ENCODE measurements at regions not wholly inside any gene's neighbourhood (a gene's known extent, or its start where the extent isn't known, plus 50 kb on each side); places are given as distances from the start of the nearest gene placed in this dataset.

DNA sequence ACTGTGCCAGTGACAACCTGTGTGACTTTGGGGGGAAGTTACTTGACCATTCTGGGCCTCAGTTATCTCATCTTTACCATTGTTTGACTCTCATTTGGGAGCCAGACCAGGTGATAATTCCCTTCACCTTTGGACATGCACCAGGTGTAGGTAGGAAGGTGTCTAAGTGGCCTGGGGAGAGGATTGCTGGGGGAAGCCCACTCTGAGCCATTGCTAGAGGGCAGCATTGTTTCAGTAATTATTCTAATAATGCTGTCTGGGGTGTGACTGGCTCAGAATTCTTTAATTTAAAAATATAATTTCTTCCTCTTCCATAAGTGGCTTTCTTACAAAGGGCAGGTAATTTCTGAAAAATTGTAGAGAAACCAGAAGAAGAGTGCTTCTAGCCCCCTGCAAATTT, 104.3 kb downstream of the RTL9 start:
- Histone ChIP-seq H3K4me2 (ENCODE audit: insufficient read depth, low read length) (no peak overlapping the region), H3K9ac (ENCODE audit: insufficient read depth in 1 of 2, low read depth in 2 of 2, low read length in 2 of 2) (no peak overlapping the region), H3K9me3 (replicated peaks; ENCODE audit: control insufficient read depth, insufficient read depth, low read depth, low read length) (no peaks in the 10 kb centered on the region), H2AFZ (ENCODE audit: low read depth, low read length) (no peak overlapping the region), H3K79me2 (ENCODE audit: control insufficient read depth, insufficient read depth, low read length) (no peaks in the 10 kb centered on the region), H4K20me1 (replicated peaks; ENCODE audit: control insufficient read depth, insufficient read depth, low read length) (no peaks in the 10 kb centered on the region), H3K4me1 (replicated peaks in 1 of 2; ENCODE audit: control insufficient read depth in 2 of 2, insufficient read depth in 2 of 2, low read length in 2 of 2) (no peaks in the 10 kb centered on the region), H3K9me1 (ENCODE audit: control insufficient read depth, insufficient read depth, low read length) (no peaks in the 10 kb centered on the region), H3K36me3 (ENCODE audit: control insufficient read depth, insufficient read depth, low read length) (no peaks in the 10 kb centered on the region), H3K4me3 (no peak overlapping the region), H3K27ac (ENCODE audit: extremely low read depth, low read depth, low read length) (no peak overlapping the region), H3K27me3 (ENCODE audit: control insufficient read depth in 2 of 2, insufficient read depth in 2 of 2, low read length in 2 of 2) (no peaks in the 10 kb centered on the region)
- no peak for TF ChIP-seq ZNF766 (CRISPR knock-in tag; conservative IDR thresholded peaks at IDR 0.05)
- TF ChIP-seq, protein P1, sequence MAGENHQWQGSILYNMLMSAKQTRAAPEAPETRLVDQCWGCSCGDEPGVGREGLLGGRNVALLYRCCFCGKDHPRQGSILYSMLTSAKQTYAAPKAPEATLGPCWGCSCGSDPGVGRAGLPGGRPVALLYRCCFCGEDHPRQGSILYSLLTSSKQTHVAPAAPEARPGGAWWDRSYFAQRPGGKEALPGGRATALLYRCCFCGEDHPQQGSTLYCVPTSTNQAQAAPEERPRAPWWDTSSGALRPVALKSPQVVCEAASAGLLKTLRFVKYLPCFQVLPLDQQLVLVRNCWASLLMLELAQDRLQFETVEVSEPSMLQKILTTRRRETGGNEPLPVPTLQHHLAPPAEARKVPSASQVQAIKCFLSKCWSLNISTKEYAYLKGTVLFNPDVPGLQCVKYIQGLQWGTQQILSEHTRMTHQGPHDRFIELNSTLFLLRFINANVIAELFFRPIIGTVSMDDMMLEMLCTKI (IDR thresholded peaks at IDR 0.05; ENCODE audit: partially characterized antibody): no peak
- no peak for TF ChIP-seq SPI1 (IDR thresholded peaks at IDR 0.05; ENCODE audit: borderline replicate concordance, low read depth, low read length)
- TF ChIP-seq, protein P2, sequence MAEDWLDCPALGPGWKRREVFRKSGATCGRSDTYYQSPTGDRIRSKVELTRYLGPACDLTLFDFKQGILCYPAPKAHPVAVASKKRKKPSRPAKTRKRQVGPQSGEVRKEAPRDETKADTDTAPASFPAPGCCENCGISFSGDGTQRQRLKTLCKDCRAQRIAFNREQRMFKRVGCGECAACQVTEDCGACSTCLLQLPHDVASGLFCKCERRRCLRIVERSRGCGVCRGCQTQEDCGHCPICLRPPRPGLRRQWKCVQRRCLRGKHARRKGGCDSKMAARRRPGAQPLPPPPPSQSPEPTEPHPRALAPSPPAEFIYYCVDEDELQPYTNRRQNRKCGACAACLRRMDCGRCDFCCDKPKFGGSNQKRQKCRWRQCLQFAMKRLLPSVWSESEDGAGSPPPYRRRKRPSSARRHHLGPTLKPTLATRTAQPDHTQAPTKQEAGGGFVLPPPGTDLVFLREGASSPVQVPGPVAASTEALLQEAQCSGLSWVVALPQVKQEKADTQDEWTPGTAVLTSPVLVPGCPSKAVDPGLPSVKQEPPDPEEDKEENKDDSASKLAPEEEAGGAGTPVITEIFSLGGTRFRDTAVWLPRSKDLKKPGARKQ (CRISPR knock-in tag; IDR thresholded peaks at IDR 0.05): no peak
- no peak for TF ChIP-seq RBFOX2 (IDR thresholded peaks at IDR 0.05; ENCODE audit: low read depth, low read length)
- no peak for TF ChIP-seq FOXK2 (conservative IDR thresholded peaks at IDR 0.05 in 1 of 2, IDR thresholded peaks at IDR 0.05 in 1 of 2; ENCODE audit: low read depth in 2 of 2)
- TF ChIP-seq RAD21 (CRISPR knock-in tag; conservative IDR thresholded peaks at IDR 0.05 in 1 of 2, IDR thresholded peaks at IDR 0.05 in 1 of 2): peak in 1 of 2 experiments; percentile 18; a peak in 1 of 4 replicates
- no peak for TF ChIP-seq RFX7 (CRISPR knock-in tag; IDR thresholded peaks at IDR 0.05)
- no peak for TF ChIP-seq ZNF224 (CRISPR knock-in tag; IDR thresholded peaks at IDR 0.05)
- no peak for TF ChIP-seq KDM5B (IDR thresholded peaks at IDR 0.05; ENCODE audit: insufficient replicate concordance, low read depth, low read length)
- TF ChIP-seq HMGN3 (IDR thresholded peaks at IDR 0.05; ENCODE audit: borderline replicate concordance, extremely low read depth, insufficient read length, low read depth, low read length): no peak
- TF ChIP-seq ZNF764 (CRISPR knock-in tag; IDR thresholded peaks at IDR 0.05; ENCODE audit: low read depth): no peak
- TF ChIP-seq, protein P3, sequence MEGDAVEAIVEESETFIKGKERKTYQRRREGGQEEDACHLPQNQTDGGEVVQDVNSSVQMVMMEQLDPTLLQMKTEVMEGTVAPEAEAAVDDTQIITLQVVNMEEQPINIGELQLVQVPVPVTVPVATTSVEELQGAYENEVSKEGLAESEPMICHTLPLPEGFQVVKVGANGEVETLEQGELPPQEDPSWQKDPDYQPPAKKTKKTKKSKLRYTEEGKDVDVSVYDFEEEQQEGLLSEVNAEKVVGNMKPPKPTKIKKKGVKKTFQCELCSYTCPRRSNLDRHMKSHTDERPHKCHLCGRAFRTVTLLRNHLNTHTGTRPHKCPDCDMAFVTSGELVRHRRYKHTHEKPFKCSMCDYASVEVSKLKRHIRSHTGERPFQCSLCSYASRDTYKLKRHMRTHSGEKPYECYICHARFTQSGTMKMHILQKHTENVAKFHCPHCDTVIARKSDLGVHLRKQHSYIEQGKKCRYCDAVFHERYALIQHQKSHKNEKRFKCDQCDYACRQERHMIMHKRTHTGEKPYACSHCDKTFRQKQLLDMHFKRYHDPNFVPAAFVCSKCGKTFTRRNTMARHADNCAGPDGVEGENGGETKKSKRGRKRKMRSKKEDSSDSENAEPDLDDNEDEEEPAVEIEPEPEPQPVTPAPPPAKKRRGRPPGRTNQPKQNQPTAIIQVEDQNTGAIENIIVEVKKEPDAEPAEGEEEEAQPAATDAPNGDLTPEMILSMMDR (IDR thresholded peaks at IDR 0.05 in 2 of 3, conservative IDR thresholded peaks at IDR 0.05 in 1 of 3; ENCODE audit: insufficient read depth in 2 of 3, low read depth in 1 of 3, low read length in 3 of 3): peak in 2 of 3 experiments; percentile 23 to 24; a peak in 2 of 6 replicates
- CTCF ChIA-PET (ENCODE audit: low intra/inter-chr PET ratio): no interaction called here
- BruUV-seq (replicated peaks): no TSS peak
- POLR2A ChIA-PET: no interaction called here
- FAIRE-seq (no peak), ATAC-seq (no peak), DNase-seq (ENCODE audit: extremely low read depth in 1 of 4, low spot score in 3 of 4) (no peak)
- in situ Hi-C loops (cut with MboI): loop anchor here (25.0 kb wide), 1 partner anchor 199 kb away; no protein-coding TSS in a partner anchor
- intact Hi-C loops (cut with micrococcal nuclease): no loop called here
